Calu3 (cell line): ENCODE measurements at regions not wholly inside any gene's neighbourhood (a gene's known extent, or its start where the extent isn't known, plus 50 kb on each side); places are given as distances from the start of the nearest gene placed in this dataset.
"Not testable (repeated sequence)": the region's sequence is repeated elsewhere in the genome, so short reads cannot be mapped to it uniquely, and the experiment has no call there.

Experiments used
- BruUV-seq: library from RNA; stranded (reverse); fragments of 400-500 nt; replicated peaks from 2 replicates; lab custom pipeline; 2021; lab: Mats Ljungman, UMichigan
- CTCF ChIA-PET: fragments of 300-600 bp; sonication (Branson Sonifier 250); formaldehyde crosslinking; loops from one replicate; lab custom pipeline; 2022; ENCODE audit warnings: antibody characterized with exemption; lab: Charles Lee
- DNase-seq: peaks from one replicate; pipeline ENCODE4 v3.0.0; 2022
- H3K27ac Mint-ChIP-seq: one replicate; pipeline ENCODE4 v1.8.0; 2022; ENCODE audit warnings: mixed read lengths; ENCODE audit not compliant: unreplicated experiment
- H3K27me3 Mint-ChIP-seq: one replicate; pipeline ENCODE4 v1.8.0; 2022; ENCODE audit warnings: mixed read lengths; ENCODE audit not compliant: unreplicated experiment
- H3K36me3 Mint-ChIP-seq: one replicate; pipeline ENCODE4 v1.8.0; 2022; ENCODE audit warnings: mild to moderate bottlenecking, moderate library complexity, mixed read lengths; ENCODE audit not compliant: insufficient read depth, unreplicated experiment
- H3K4me1 Mint-ChIP-seq: one replicate; pipeline ENCODE4 v1.8.0; 2022; ENCODE audit warnings: mild to moderate bottlenecking, low read depth, mixed read lengths; ENCODE audit not compliant: unreplicated experiment
- H3K4me3 Mint-ChIP-seq: one replicate; pipeline ENCODE4 v1.8.0; 2022; ENCODE audit warnings: mild to moderate bottlenecking, low read depth, moderate library complexity, mixed read lengths; ENCODE audit not compliant: unreplicated experiment
- H3K9me3 Mint-ChIP-seq: one replicate; pipeline ENCODE4 v1.8.0; 2022; ENCODE audit warnings: low read depth, mixed read lengths; ENCODE audit not compliant: unreplicated experiment
- CTCF ChIP-seq: fragments of 200-600 bp; IDR thresholded peaks from one replicate; pipeline ENCODE4 v1.8.0; 2022; ENCODE audit warnings: antibody characterized with exemption; ENCODE audit not compliant: unreplicated experiment
- intact Hi-C: fragments of 100-400 bp; cut with micrococcal nuclease; formaldehyde crosslinking; loops from one replicate; pipeline ENCODE4 v1.10.0; 2022; ENCODE audit not compliant: unreplicated experiment

- BruUV-seq, H3K4me1 Mint-ChIP-seq, H3K36me3 Mint-ChIP-seq, H3K4me3 Mint-ChIP-seq, DNase-seq, intact Hi-C loops, H3K9me3 Mint-ChIP-seq, H3K27ac Mint-ChIP-seq, CTCF ChIA-PET: not testable (repeated sequence)
- H3K27me3 Mint-ChIP-seq: peaks cover 23% of the 10 kb centered on the region
These were observed 80.3 kb downstream of the ZNF474 start for GRCh38 chr5:122209601-122210000.

- CTCF ChIA-PET: no interaction called here
- no TSS peak for BruUV-seq
These were observed 89.4 kb downstream of the ZNF474 start for GRCh38 chr5:122218778-122219177.

GRCh38 chr5:122219436-122220166, 90.3 kb downstream of the ZNF474 start:
- CTCF ChIA-PET: no interaction called here

More at GRCh38 chr5:122218778-122219177, 89.4 kb downstream of the ZNF474 start:
- H3K4me1 Mint-ChIP-seq: no peaks in the 10 kb centered on the region
- TF ChIP-seq CTCF: no peak
- intact Hi-C loops: no loop called here
- no peak overlapping the region for H3K4me3 Mint-ChIP-seq
- peaks cover 8% of the 10 kb centered on the region for H3K9me3 Mint-ChIP-seq
- H3K27me3 Mint-ChIP-seq: no peaks in the 10 kb centered on the region
- H3K27ac Mint-ChIP-seq: no peak overlapping the region
- no peak for DNase-seq
- no peaks in the 10 kb centered on the region for H3K36me3 Mint-ChIP-seq

GRCh38 chr5:122220511-122220910, 91.2 kb downstream of the ZNF474 start:
- Mint-ChIP-seq H3K36me3 (no peaks in the 10 kb centered on the region), H3K4me3 (no peak overlapping the region), H3K4me1 (no peaks in the 10 kb centered on the region), H3K27ac (no peak overlapping the region), H3K27me3 (no peaks in the 10 kb centered on the region), H3K9me3 (peaks cover 10% of the 10 kb centered on the region)
- BruUV-seq: no TSS peak
- intact Hi-C loops: no loop called here
- TF ChIP-seq CTCF: no peak
- DNase-seq: no peak
- CTCF ChIA-PET: interaction anchor here (0.9 kb wide), 1 partner anchor 10 kb away, joined by 3 read pairs; no protein-coding TSS in a partner anchor

More at GRCh38 chr5:122219436-122220166, 90.3 kb downstream of the ZNF474 start:
- Mint-ChIP-seq H3K9me3 (peaks cover 10% of the 10 kb centered on the region), H3K36me3 (no peaks in the 10 kb centered on the region), H3K4me1 (no peaks in the 10 kb centered on the region), H3K27ac (no peak overlapping the region), H3K4me3 (no peak overlapping the region), H3K27me3 (no peaks in the 10 kb centered on the region)
- no TSS peak for BruUV-seq
- no peak for TF ChIP-seq CTCF
- DNase-seq: no peak
- intact Hi-C loops: no loop called here

- H3K4me1 Mint-ChIP-seq: no peaks in the 10 kb centered on the region
- CTCF ChIA-PET: no interaction called here
- no peak overlapping the region for H3K4me3 Mint-ChIP-seq
- no TSS peak for BruUV-seq
- DNase-seq: no peak
- no peaks in the 10 kb centered on the region for H3K36me3 Mint-ChIP-seq
- intact Hi-C loops: no loop called here
- peaks cover 10% of the 10 kb centered on the region for H3K9me3 Mint-ChIP-seq
- H3K27ac Mint-ChIP-seq: no peak overlapping the region
- H3K27me3 Mint-ChIP-seq: no peaks in the 10 kb centered on the region
- TF ChIP-seq CTCF: no peak
These were observed 90.2 kb upstream of the SNCAIP start for GRCh38 chr5:122221857-122222256.
